NCI-H446 (cell line): ENCODE measurements at regions not wholly inside any gene's neighbourhood (a gene's known extent, or its start where the extent isn't known, plus 50 kb on each side); places are given as distances from the start of the nearest gene placed in this dataset.
A peak's percentile ranks its signal among the peaks of the same experiment; 100 is the strongest.
"Not testable (repeated sequence)": the region's sequence is repeated elsewhere in the genome, so short reads cannot be mapped to it uniquely, and the experiment has no call there.

Source experiments
- DNase-seq, 2 experiments: peaks; one replicate each; lab custom pipeline; 2025; lab: John Stamatoyannopoulos, UW

DNA sequence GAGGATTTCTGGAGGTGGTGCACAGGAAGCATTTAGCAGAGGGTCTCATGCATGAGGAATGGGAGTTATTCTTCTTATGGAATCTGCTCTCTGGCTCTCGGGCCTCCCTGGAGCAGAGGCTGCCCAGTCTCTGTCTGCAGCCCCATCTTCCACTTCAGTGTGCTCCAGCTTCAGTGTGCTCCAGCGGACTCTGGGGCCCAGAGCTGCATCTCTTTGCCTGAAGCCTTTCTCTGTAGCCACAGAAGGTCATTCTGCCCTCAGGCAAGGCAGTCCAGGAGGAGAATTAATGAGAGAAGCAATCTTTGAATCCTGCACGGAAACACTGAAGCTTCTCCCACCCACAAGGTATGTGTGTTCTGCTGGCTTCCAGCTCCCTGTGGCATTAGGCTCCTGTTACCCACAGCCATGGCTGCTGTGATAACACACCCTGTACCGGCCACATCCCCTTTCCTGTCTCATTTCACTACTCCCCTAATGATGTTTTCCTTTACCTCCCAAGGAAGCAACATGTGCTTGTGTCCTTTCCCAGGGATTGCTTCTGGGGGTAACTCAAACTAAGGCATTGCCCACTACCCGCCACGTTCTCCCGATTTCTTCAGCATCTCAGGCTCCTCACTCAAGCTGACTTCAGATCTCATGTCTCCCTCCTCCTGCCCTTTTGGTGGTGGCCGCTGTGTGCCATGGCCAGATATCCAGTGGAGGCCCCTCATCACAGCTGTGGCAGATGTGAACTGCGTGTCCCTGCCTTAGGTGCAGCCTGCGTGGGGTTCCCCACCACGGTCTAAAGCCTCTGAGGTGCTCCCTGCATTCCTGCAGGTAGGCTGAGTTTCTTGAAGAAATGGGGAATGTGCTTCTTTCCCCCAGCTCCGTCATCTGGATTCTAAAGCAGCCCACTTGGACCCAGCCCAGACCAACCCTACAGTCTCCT, 181.2 kb upstream of the GALNT2 start:
- no peak for DNase-seq

GRCh38 chr1:229886636-229887035, 180.4 kb upstream of the GALNT2 start:
- no peak for DNase-seq

DNA sequence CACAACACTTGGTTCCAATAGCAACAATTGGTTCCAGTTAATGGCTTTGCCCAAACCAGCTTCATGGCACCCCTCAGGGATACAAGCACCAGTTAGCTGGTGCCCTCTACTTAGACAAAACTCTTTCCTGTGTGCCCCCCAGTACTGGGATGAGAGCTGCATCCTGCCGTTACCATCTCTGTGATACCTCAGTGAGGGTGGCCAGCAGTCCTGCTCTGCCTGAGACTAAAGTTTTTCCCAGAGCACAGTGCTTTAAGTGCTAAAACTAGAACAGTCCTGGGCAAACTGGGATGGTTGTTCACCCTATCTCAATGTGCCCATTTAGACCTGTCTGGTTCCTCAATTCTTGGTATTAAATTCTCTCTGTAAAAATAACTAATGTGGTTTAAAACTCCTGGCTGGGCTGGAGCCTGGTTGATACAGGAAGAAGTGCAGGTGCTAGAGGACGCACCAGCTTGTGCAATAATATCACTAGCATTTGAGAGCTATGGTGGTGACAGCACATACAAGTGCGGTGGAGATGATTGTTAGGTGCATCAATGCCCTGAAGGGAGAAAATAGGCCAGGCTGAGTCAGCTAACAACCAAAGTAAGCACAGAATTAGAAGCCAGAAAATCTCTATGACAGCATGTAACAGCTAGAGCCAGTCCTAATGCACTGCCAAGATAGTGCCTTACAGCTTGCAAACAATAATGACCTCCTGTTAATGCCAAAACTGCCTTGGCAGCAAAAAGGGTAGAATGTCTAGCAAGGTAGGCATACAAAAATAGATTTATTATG, 179.8 kb upstream of the GALNT2 start:
- peak; percentile 63 to 87 for DNase-seq

GRCh38 chr1:229888157-229888556, 178.9 kb upstream of the GALNT2 start:
- peak in 1 of 2 experiments; percentile 31 for DNase-seq

GRCh38 chr1:229888561-229889001, 178.5 kb upstream of the GALNT2 start:
- no peak for DNase-seq

- DNase-seq: peak; percentile 63 to 79
These were observed 178.0 kb upstream of the GALNT2 start for GRCh38 chr1:229889031-229889517.

- no peak for DNase-seq
These were observed 175.8 kb upstream of the GALNT2 start for GRCh38 chr1:229891227-229891626.

GRCh38 chr1:229892515-229893117, 174.4 kb upstream of the GALNT2 start:
- DNase-seq: no peak

- DNase-seq: no peak
These were observed 173.1 kb upstream of the GALNT2 start for GRCh38 chr1:229893762-229894444.

GRCh38 chr1:229894532-229894931, 172.5 kb upstream of the GALNT2 start:
- no peak for DNase-seq

DNA sequence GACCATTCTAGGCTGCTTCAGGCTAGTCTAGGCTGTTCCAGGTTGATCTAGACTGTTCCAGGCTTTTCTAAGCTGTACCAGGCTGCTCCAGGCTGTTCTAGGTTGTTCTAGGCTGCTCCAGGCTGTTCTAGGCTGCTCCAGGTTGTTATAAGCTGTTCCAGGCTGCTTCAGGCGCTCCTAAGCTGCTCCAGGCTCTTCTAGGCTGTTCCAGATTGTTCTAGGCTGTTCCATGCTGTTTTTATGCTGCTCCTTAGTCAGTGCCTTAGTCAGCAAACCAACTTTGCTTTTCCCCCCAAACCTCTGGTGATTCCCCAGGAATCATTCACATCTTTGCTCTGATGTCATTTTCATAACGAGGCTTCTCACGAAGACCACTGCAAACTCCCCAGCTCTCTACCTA, 171.4 kb upstream of the GALNT2 start:
- DNase-seq: no peak

DNA sequence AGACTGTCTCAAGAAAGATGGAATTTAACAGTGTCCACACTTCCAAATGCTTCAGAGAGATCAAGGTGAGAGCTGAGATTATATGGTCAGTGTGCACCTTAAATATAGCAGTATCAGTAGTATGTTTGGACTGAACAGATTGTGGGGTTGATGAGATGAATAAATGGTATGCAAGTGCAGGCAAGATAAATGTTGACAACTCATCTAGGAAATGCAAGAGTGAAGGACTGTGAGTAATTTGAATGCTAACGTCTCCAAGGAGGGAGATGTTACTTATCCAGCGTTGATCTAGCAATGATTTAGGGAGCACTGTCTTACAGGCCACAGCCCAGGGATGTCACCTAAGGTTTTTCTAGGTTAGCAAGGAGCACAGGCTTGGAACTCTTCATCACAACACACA, 170.7 kb upstream of the GALNT2 start:
- DNase-seq: no peak

GRCh38 chr1:229896861-229897260, 170.2 kb upstream of the GALNT2 start:
- no peak for DNase-seq

GRCh38 chr1:229897501-229897900, 169.5 kb upstream of the GALNT2 start:
- peak in 1 of 2 experiments; percentile 29 for DNase-seq

DNA sequence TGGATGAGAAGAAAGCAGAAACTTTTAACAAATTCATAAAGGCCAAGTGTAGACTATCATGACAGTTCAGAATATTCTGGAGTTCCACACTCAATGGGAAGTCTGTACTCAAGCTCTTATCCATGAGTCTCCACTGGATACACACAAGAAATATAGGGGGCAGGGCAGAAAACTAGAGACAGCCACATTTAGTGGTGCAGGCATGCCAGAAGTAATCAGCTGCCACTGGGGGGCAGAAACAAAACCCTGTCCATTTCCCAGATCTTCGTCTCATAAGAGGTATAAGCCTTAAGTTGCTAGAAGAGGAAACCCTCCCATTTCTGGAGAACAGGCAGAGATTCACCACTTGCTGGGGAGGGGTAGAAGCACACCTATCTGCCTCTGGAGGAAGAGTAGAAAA, 166.8 kb upstream of the GALNT2 start:
- DNase-seq: no peak

DNA sequence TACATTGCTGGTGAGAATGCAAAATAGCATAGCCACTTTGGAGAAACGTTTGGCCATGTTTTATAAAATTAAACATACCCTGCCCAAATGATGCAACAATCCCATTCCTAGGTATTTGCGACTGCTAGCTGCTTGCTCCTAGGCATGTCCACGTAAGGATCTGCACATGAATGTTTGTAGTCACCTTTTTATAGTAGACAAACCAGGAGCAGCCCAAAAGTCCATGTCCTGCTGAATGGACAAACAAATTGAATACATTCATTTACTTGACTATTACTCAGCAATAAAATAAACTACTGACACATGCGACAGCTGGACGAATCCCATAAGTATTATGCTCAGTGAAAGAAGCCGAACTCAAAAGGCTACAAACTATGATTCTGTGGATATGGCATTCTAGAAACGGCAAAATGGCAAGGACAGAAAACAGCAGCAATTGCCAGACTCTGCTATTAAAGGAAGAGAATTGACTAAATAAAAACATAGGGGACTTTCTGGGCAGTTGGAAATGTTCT, 161.9 kb upstream of the GALNT2 start:
- no peak for DNase-seq

- no peak for DNase-seq
These were observed 161.4 kb upstream of the GALNT2 start for GRCh38 chr1:229905652-229906051.

DNA sequence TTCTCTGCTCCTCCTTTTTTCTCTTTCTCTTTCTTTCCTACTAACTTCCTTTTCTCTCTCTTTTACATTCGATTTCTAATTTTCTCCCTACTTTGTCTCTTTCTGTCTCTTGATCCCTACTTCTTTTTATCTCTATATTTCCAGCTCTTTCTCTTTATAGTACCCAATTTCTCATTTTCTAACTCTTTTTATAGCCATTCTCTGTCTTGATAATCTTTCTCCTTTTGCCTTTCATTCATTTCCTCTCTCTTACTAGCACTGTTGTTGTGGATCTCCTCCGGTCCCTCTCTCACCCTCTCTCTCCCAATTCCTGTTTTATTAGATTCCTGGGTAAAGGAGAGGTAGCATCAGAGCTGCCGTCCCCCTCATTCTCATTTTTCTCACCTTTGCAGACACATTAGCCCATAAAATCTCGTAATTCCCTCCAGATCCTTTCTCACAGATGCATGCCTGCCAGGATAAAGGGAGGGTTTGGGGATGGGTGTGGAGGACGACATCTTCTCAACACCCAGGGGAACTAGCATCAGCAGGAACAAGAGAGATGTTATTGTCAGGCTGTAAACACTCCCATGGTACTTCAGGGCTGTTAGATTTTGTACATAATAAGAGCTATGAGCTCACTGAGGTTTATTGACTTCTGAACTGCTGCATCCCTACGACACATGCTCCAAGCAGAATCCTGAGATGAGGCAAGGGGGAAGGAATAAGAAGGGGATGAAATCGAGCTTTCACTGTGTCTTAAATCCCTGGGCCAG, 159.0 kb upstream of the GALNT2 start:
- no peak for DNase-seq

GRCh38 chr1:229908689-229909088, 158.3 kb upstream of the GALNT2 start:
- no peak for DNase-seq

GRCh38 chr1:229913489-229913888, 153.5 kb upstream of the GALNT2 start:
- peak in 1 of 2 experiments; percentile 30 for DNase-seq

GRCh38 chr1:229919488-229919887, 147.6 kb upstream of the GALNT2 start:
- not testable (repeated sequence) for DNase-seq
